H1 (cell line): ENCODE measurements at regions not wholly inside any gene's neighbourhood (a gene's known extent, or its start where the extent isn't known, plus 50 kb on each side); places are given as distances from the start of the nearest gene placed in this dataset.

Experiments
- CTCF ChIA-PET: fragments of 300-600 bp; sonication (Branson Sonifier 250); formaldehyde crosslinking; loops from one replicate; lab custom pipeline; 2021; ENCODE audit not compliant: partially characterized antibody; lab: Charles Lee
- POLR2A ChIA-PET: fragments of 300-600 bp; sonication (Branson Sonifier 250); formaldehyde crosslinking; loops from one replicate; lab custom pipeline; 2021; ENCODE audit warnings: inconsistent platforms; ENCODE audit not compliant: partially characterized antibody; lab: Charles Lee
- DNase-seq, 2 experiments: peaks; one replicate each; pipeline versions ENCODE4 v3.0.0 to v3.0.0-alpha.2; 2010 to 2022; ENCODE audit warnings: low spot score in 2 of 2, low read depth in 1 of 2, mixed read lengths in 1 of 2
- FAIRE-seq: peaks from 2 replicates; lab custom pipeline; 2011; peaks lifted over from hg19 to GRCh38; lab: Jason Lieb, UNC
- H2AFZ ChIP-seq: 2 replicates; pipeline ENCODE4 v1.8.1; 2012; ENCODE audit warnings: low read length, inconsistent platforms
- H2AK5ac ChIP-seq: 2 replicates; pipeline ENCODE4 v1.6.1; 2013; ENCODE audit warnings: low read depth, low read length
- H2BK120ac ChIP-seq: replicated peaks from 2 replicates; pipeline ENCODE3; 2013; ENCODE audit warnings: low read depth, low read length, inconsistent platforms
- H2BK12ac ChIP-seq: 2 replicates; pipeline ENCODE4 v1.6.1; 2013; ENCODE audit warnings: low read depth, low read length
- H2BK15ac ChIP-seq: 2 replicates; pipeline ENCODE4 v1.6.1; 2013; ENCODE audit warnings: low read length
- H2BK20ac ChIP-seq: 2 replicates; pipeline ENCODE4 v1.6.1; 2013; ENCODE audit warnings: low read length
- H2BK5ac ChIP-seq: 2 replicates; pipeline ENCODE4 v1.6.1; 2013; ENCODE audit warnings: low read depth, low read length
- H3K14ac ChIP-seq: 2 replicates; pipeline ENCODE4 v1.6.1; 2013; ENCODE audit warnings: inconsistent platforms; ENCODE audit not compliant: insufficient read length
- H3K18ac ChIP-seq: 2 replicates; pipeline ENCODE4 v1.6.1; 2013; ENCODE audit warnings: low read length; ENCODE audit errors: extremely low read depth
- H3K23ac ChIP-seq: 2 replicates; pipeline ENCODE4 v1.6.1; 2013; ENCODE audit warnings: inconsistent platforms; ENCODE audit not compliant: insufficient read length
- H3K23me2 ChIP-seq: 2 replicates; pipeline ENCODE4 v1.6.1; 2013; ENCODE audit warnings: low read depth, low read length
- H3K27ac ChIP-seq: 2 replicates; pipeline ENCODE4 v1.6.1; 2011; ENCODE audit warnings: low read depth, low read length, inconsistent platforms
- H3K27me3 ChIP-seq, 4 experiments: replicated peaks in 1 of 4; 1 replicate in 1 of 4; 2 replicates in 3 of 4; pipeline versions ENCODE4 v1.6.1 to v1.8.1; 2011 to 2013; ENCODE audit warnings: low read length in 3 of 4, mild to moderate bottlenecking in 3 of 4, inconsistent platforms in 2 of 4, mixed read lengths in 2 of 4, moderate library complexity in 1 of 4; ENCODE audit not compliant: control insufficient read depth in 3 of 4, insufficient read depth in 3 of 4; ENCODE audit errors: extremely low read depth in 1 of 4
- H3K36me3 ChIP-seq, 4 experiments: 2 replicates each; pipeline versions ENCODE4 v1.6.1 to v1.8.1; 2011 to 2013; ENCODE audit warnings: mild to moderate bottlenecking in 4 of 4, low read length in 3 of 4, moderate library complexity in 2 of 4, control low read depth in 1 of 4, inconsistent platforms in 1 of 4; ENCODE audit not compliant: insufficient read depth in 4 of 4, control insufficient read depth in 2 of 4
- H3K4ac ChIP-seq: replicated peaks from 2 replicates; pipeline ENCODE3; 2013; ENCODE audit warnings: low read length, low read depth, mixed read lengths, inconsistent platforms; ENCODE audit not compliant: insufficient read length
- H3K4me1 ChIP-seq, 4 experiments: replicated peaks in 1 of 4; 1 replicate in 1 of 4; 2 replicates in 3 of 4; pipeline versions ENCODE4 v1.6.1 to v1.8.1; 2011 to 2013; ENCODE audit warnings: low read length in 3 of 4, inconsistent platforms in 2 of 4, mixed read lengths in 1 of 4; ENCODE audit not compliant: insufficient read depth in 4 of 4, control insufficient read depth in 3 of 4
- H3K4me2 ChIP-seq, 2 experiments: 2 replicates each; pipeline versions ENCODE4 v1.6.1 to v1.8.1; 2011 to 2013; ENCODE audit warnings: low read depth in 2 of 2, low read length in 2 of 2, control low read depth in 1 of 2, inconsistent platforms in 1 of 2, mild to moderate bottlenecking in 1 of 2; ENCODE audit not compliant: insufficient read depth in 1 of 2
- H3K4me3 ChIP-seq, 4 experiments: fragments of 200-600, 300-600 bp in 1 of 4; sonication (generic), shearing (Covaris generic), sonication (Bioruptor Twin) in 1 of 4; 2 replicates each; pipeline versions ENCODE4 v1.5.1 to v1.8.1; 2011 to 2016; ENCODE audit warnings: low read length in 4 of 4, low read depth in 3 of 4, control low read depth in 2 of 4, inconsistent platforms in 2 of 4, mild to moderate bottlenecking in 2 of 4, mixed read lengths in 1 of 4, moderate library complexity in 1 of 4; ENCODE audit not compliant: insufficient read depth in 2 of 4; ENCODE audit errors: extremely low read depth in 1 of 4
- H3K56ac ChIP-seq: replicated peaks from 2 replicates; pipeline ENCODE3; 2013; ENCODE audit warnings: low read depth, mild to moderate bottlenecking, mixed read lengths, low read length, inconsistent platforms; ENCODE audit not compliant: insufficient read length
- H3K79me1 ChIP-seq: 2 replicates; pipeline ENCODE4 v1.6.1; 2013; ENCODE audit warnings: low read depth, low read length, control low read depth
- H3K79me2 ChIP-seq, 2 experiments: 2 replicates each; pipeline versions ENCODE4 v1.6.1 to v1.8.1; 2012 to 2013; ENCODE audit warnings: low read length in 2 of 2, mild to moderate bottlenecking in 2 of 2, inconsistent platforms in 1 of 2; ENCODE audit not compliant: insufficient read depth in 2 of 2, control insufficient read depth in 1 of 2
- H3K9ac ChIP-seq, 4 experiments: replicated peaks in 1 of 4; 1 replicate in 1 of 4; 2 replicates in 3 of 4; pipeline versions ENCODE4 v1.6.1 to v1.8.1; 2011 to 2013; ENCODE audit warnings: low read depth in 3 of 4, low read length in 3 of 4, control low read depth in 2 of 4, mild to moderate bottlenecking in 2 of 4, moderate library complexity in 2 of 4, inconsistent platforms in 1 of 4; ENCODE audit errors: extremely low read depth in 1 of 4
- H3K9me3 ChIP-seq, 2 experiments: 2 replicates each; pipeline versions ENCODE4 v1.6.1 to v1.8.1; 2012 to 2013; ENCODE audit warnings: mild to moderate bottlenecking in 2 of 2, moderate library complexity in 2 of 2, control low read depth in 1 of 2, inconsistent platforms in 1 of 2, low read depth in 1 of 2, low read length in 1 of 2, mixed read lengths in 1 of 2; ENCODE audit not compliant: insufficient read depth in 2 of 2
- H4K20me1 ChIP-seq, 2 experiments: replicated peaks in 1 of 2; 2 replicates each; pipeline versions ENCODE3 to v1.8.1; 2011 to 2013; ENCODE audit warnings: inconsistent platforms in 2 of 2, low read length in 2 of 2, mild to moderate bottlenecking in 1 of 2; ENCODE audit not compliant: insufficient read depth in 2 of 2, control insufficient read depth in 1 of 2
- H4K5ac ChIP-seq: 2 replicates; pipeline ENCODE4 v1.6.1; 2013; ENCODE audit warnings: low read length, low read depth, mixed read lengths, inconsistent platforms; ENCODE audit not compliant: insufficient read length
- H4K8ac ChIP-seq: 2 replicates; pipeline ENCODE4 v1.8.0; 2013; ENCODE audit warnings: mild to moderate bottlenecking, moderate library complexity, low read length, inconsistent platforms; ENCODE audit not compliant: insufficient read depth; ENCODE audit errors: extremely low read depth
- H4K91ac ChIP-seq: replicated peaks from 2 replicates; pipeline ENCODE3; 2013; ENCODE audit warnings: low read length, mixed read lengths, inconsistent platforms; ENCODE audit not compliant: insufficient read length
- BACH1 ChIP-seq: IDR thresholded peaks from 2 replicates; pipeline ENCODE4 v1.6.1; 2012; ENCODE audit warnings: low read length, improper control_type of control experiment
- CHD1 ChIP-seq: IDR thresholded peaks from 2 replicates; pipeline ENCODE4 v1.6.1; 2012; ENCODE audit warnings: low read depth, low read length, improper control_type of control experiment
- RBBP5 ChIP-seq: IDR thresholded peaks from 2 replicates; pipeline ENCODE4 v1.7.1; 2012; ENCODE audit warnings: low read depth, mild to moderate bottlenecking, inconsistent platforms, low read length, moderate library complexity, borderline replicate concordance
- SIN3A ChIP-seq, 2 experiments: IDR thresholded peaks in 1 of 2; conservative IDR thresholded peaks in 1 of 2; 2 replicates each; pipeline ENCODE4 v1.6.1; 2011 to 2012; ENCODE audit warnings: low read length in 2 of 2, improper control_type of control experiment in 1 of 2, low read depth in 1 of 2, mild to moderate bottlenecking in 1 of 2
- SIX5 ChIP-seq: IDR thresholded peaks from 2 replicates; pipeline ENCODE4 v1.6.1; 2011; ENCODE audit warnings: mild to moderate bottlenecking, low read depth, low read length
- WGBS, 2 experiments: shearing (Covaris generic) in 1 of 2; methylation state at CpG; one replicate each; pipeline versions ENCODE4 v1.1.6 to v1.1.7; 2013 to 2015; ENCODE audit warnings: low lambda C conversion rate in 2 of 2, mixed read lengths in 2 of 2, inconsistent platforms in 1 of 2, low coverage in 1 of 2, missing lambda C conversion rate in 1 of 2; ENCODE audit not compliant: insufficient replicate concordance in 2 of 2, insufficient coverage in 1 of 2, insufficient read length in 1 of 2; ENCODE audit errors: extremely low coverage in 1 of 2, missing lambda C conversion rate in 1 of 2; 5-methylcytosine and 5-hydroxymethylcytosine counted together

DNA sequence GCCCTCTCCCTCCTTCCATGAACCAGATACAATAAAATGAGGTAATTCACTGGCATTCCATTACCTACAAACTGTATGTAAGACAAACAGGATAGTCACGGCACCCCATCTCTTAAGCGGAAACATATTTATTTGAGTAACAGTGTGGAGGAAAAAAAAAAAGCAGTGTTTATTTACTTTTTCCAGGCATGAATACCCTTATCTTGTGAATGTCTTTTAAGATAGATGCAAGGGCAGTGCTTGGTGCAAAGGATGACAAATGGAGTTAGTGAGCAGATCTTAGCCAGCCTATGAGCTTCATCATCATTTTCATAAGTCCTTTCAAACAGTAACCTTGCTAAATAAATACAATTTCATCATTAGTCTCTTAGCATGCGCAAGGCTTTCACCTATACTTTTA is 1661.8 kb upstream of the SPRY2 start:
- Histone ChIP-seq H3K4me2 (no peak overlapping the region), H4K20me1 (no peaks in the 10 kb centered on the region), H3K9ac (no peak overlapping the region), H3K79me2 (no peaks in the 10 kb centered on the region), H3K23me2 (no peaks in the 10 kb centered on the region), H2AFZ (no peak overlapping the region), H2AK5ac (no peak overlapping the region), H3K36me3 (no peaks in the 10 kb centered on the region), H3K9me3 (no peaks in the 10 kb centered on the region), H4K91ac (no peak overlapping the region), H3K79me1 (no peaks in the 10 kb centered on the region), H3K27ac (no peak overlapping the region), H3K56ac (no peak overlapping the region), H3K4ac (no peak overlapping the region), H4K5ac (no peak overlapping the region), H4K8ac (no peak overlapping the region), H3K18ac (no peak overlapping the region), H2BK120ac (no peak overlapping the region), H3K4me3 (no peak overlapping the region), H2BK12ac (no peak overlapping the region), H2BK20ac (no peak overlapping the region), H3K23ac (no peak overlapping the region), H3K27me3 (no peaks in the 10 kb centered on the region), H3K14ac (no peak overlapping the region), H2BK5ac (no peak overlapping the region), H2BK15ac (no peak overlapping the region), H3K4me1 (no peaks in the 10 kb centered on the region)
- CTCF ChIA-PET: no interaction called here
- POLR2A ChIA-PET: no interaction called here
- 93% methylated on average over 3 of the region's 3 CpGs; no CpG with 5 or more reads in 1 of the 2 experiments for WGBS, 2 experiments
- DNase-seq: no peak
- FAIRE-seq: no peak
- TF ChIP-seq SIN3A (conservative IDR thresholded peaks at IDR 0.05 in 1 of 2, IDR thresholded peaks at IDR 0.05 in 1 of 2; ENCODE audit: low read depth in 1 of 2, low read length in 2 of 2) (no peak), RBBP5 (no peak), CHD1 (no peak), SIX5 (no peak), BACH1 (no peak)
